SKM-1 (cell line): ENCODE measurements at regions not wholly inside any gene's neighbourhood (a gene's known extent, or its start where the extent isn't known, plus 50 kb on each side); places are given as distances from the start of the nearest gene placed in this dataset.
"Not testable (repeated sequence)": the region's sequence is repeated elsewhere in the genome, so short reads cannot be mapped to it uniquely, and the experiment has no call there.

Source experiments
- DNase-seq: peaks from one replicate; lab custom pipeline; 2025; ENCODE audit not compliant: unreplicated experiment; lab: John Stamatoyannopoulos, UW

GRCh38 chr13:61144301-61144700, 271.3 kb downstream of the PCDH20 start:
- DNase-seq = no peak

- DNase-seq = no peak
Measured at GRCh38 chr13:61142506-61142905, 273.1 kb downstream of the PCDH20 start.

- DNase-seq = no peak
Measured at GRCh38 chr13:61138857-61139256, 276.8 kb downstream of the PCDH20 start.

- DNase-seq = no peak
Measured at GRCh38 chr13:61136515-61136914, 279.1 kb downstream of the PCDH20 start.

GRCh38 chr13:61136093-61136492, 279.6 kb downstream of the PCDH20 start:
- DNase-seq = no peak

GRCh38 chr13:61135583-61135982, 280.1 kb downstream of the PCDH20 start:
- no peak for DNase-seq

GRCh38 chr13:61128850-61129645, 286.6 kb downstream of the PCDH20 start:
- no peak for DNase-seq

GRCh38 chr13:61123538-61124289, 291.9 kb downstream of the PCDH20 start:
- no peak for DNase-seq

- no peak for DNase-seq
Measured at GRCh38 chr13:61113140-61113658, 302.4 kb downstream of the PCDH20 start.

- no peak for DNase-seq
Measured at GRCh38 chr13:61111529-61111928, 304.1 kb downstream of the PCDH20 start.

GRCh38 chr13:61110732-61111131, 304.9 kb downstream of the PCDH20 start:
- DNase-seq = no peak

GRCh38 chr13:61109741-61110140, 305.9 kb downstream of the PCDH20 start:
- no peak for DNase-seq

- no peak for DNase-seq
Measured at GRCh38 chr13:61107989-61108388, 307.7 kb downstream of the PCDH20 start.

GRCh38 chr13:61095885-61096284, 319.8 kb downstream of the PCDH20 start:
- no peak for DNase-seq

- DNase-seq = no peak
Measured at GRCh38 chr13:61094865-61095264, 320.8 kb downstream of the PCDH20 start.

- DNase-seq = not testable (repeated sequence)
Measured at GRCh38 chr13:61089894-61090293, 325.8 kb downstream of the PCDH20 start.

GRCh38 chr13:61086087-61086486, 329.6 kb downstream of the PCDH20 start:
- no peak for DNase-seq

- DNase-seq = no peak
Measured at GRCh38 chr13:61084988-61085387, 330.7 kb downstream of the PCDH20 start.

- DNase-seq = no peak
Measured at GRCh38 chr13:61078976-61079770, 336.5 kb downstream of the PCDH20 start.

- DNase-seq = no peak
Measured at GRCh38 chr13:61052175-61052574, 363.5 kb downstream of the PCDH20 start.

- DNase-seq = no peak
Measured at GRCh38 chr13:61045251-61045650, 370.4 kb downstream of the PCDH20 start.
